ENCODE measurements at regions not wholly inside any gene's neighbourhood (a gene's known extent, or its start where the extent isn't known, plus 50 kb on each side); places are given as distances from the start of the nearest gene placed in this dataset.

GRCh38 chr16:51211148-51211547 is 60.1 kb upstream of the SALL1 start:
- no peak for DNase-seq

GRCh38 chr16:51210087-51210486 is 59.0 kb upstream of the SALL1 start:
- no peak for DNase-seq

GRCh38 chr16:51201604-51202003 is 50.5 kb upstream of the SALL1 start:
- DNase-seq, result no peak
